HG03045 (cell line): ENCODE measurements at regions not wholly inside any gene's neighbourhood (a gene's known extent, or its start where the extent isn't known, plus 50 kb on each side); places are given as distances from the start of the nearest gene placed in this dataset.

Experiments
- ATAC-seq: cut with Tn5 transposase; IDR thresholded peaks from one replicate; pipeline ENCODE4 v1.9.1; 2021; ENCODE audit warnings: mild to moderate bottlenecking, moderate library complexity; ENCODE audit not compliant: unreplicated experiment

DNA sequence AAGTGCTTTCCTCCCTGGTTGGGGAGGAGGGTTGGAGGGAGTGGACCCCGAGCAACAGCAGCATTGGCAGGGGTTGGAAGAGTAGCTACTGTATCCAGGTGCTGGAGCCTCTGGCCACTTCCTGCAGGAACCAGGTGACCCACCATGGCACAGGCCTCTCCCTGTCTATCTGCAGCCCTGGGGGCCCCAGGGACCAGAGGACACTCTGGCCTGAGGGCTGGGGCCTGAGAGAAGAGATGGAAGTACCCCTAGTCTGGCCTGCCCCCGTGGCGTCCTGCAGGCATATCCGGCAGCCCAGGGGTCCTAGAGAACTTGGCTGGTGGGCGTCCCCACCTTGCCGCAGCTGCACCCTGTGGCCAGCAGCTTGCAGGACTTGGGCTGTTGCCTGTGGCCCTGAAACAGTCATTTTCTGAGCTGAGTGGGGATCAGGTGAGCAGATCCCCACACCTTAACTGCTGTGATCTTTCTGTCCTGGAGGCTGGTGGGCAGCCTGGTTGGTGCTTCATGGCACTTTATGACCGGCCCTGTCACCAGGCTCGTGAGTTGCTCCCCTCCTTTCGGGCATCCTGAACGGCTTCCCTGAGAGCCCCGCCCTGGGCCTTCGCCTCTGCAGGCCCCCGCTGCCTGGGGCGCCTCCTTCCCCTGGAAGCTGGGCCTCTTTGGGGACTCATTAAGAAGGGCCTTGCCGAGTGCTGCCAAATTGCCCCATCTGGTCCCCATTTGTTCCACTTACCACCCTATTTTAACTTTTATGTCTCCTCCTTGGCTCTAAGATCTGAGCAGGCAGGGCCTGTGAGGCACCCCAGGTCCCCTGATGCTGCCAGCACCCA, 298.6 kb downstream of the SEC14L1 start:
- no peak for ATAC-seq

- no peak for ATAC-seq
These were observed 299.8 kb downstream of the SEC14L1 start for GRCh38 chr17:77440560-77440981.

- peak; percentile 39 for ATAC-seq
These were observed 300.6 kb downstream of the SEC14L1 start for GRCh38 chr17:77441130-77441920.

- ATAC-seq = no peak
These were observed 301.2 kb downstream of the SEC14L1 start for GRCh38 chr17:77441940-77442339.

DNA sequence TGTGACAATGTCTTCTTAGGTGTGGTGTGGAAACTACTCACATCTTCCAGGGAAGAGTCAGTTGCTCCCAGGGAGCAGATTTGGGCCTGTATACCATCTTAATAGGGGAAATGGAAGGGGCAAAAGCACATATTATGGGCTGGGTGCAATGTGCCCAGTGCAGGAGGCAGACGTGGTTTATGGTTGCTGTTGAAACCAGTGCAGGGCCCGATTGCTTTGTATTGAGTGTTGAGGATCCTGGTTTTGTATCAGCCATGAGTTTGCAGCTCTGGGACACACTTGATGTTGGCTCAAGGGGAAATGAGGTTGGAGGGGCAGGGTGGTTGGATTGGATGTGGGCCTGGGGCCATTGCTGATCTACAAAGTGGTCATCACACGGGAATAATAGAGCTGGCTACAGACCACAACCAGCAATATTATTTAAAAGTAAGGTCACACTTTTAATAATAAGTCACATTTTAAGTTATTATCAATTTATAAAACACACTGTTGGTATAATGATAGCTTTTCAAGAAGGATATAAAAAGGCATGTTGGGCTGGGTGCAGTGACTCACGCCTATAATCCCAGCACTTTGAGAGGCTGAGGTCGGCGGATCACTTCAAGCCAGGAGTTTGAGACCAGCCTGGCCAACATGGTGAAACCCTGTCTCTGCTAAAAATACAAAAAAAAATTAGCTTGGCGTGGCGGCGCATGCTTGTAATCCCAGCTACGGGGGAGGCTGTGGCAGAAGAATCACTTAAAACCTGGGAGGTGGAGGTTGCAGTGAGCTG, 302.4 kb downstream of the SEC14L1 start:
- no peak for ATAC-seq

DNA sequence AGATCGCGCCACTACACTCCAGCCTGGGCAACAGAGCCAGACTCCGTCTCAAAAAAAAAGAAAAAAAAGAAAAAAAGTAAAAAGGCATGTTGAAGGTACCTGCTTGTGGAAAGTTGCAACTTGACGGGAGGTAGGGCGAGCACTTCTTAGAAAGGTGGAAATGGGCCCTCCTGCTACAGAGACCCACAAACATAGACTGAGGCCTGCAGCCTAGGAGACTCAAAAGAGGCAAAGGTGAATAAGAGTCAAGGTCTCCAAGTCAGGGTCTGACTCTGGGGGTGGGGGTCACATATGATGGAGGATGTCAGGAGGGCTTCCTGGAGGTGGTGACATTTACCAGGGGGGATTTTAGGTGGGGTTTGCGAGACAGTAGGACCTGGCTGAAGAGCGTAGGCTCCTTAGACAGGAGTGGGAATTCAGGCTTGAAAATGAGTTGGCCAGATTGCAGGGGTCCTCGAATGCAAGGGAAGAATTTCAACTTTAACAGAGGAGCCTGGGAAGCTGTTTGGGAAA, 303.0 kb downstream of the SEC14L1 start:
- ATAC-seq = no peak

GRCh38 chr17:77444628-77444983, 303.8 kb downstream of the SEC14L1 start:
- no peak for ATAC-seq

DNA sequence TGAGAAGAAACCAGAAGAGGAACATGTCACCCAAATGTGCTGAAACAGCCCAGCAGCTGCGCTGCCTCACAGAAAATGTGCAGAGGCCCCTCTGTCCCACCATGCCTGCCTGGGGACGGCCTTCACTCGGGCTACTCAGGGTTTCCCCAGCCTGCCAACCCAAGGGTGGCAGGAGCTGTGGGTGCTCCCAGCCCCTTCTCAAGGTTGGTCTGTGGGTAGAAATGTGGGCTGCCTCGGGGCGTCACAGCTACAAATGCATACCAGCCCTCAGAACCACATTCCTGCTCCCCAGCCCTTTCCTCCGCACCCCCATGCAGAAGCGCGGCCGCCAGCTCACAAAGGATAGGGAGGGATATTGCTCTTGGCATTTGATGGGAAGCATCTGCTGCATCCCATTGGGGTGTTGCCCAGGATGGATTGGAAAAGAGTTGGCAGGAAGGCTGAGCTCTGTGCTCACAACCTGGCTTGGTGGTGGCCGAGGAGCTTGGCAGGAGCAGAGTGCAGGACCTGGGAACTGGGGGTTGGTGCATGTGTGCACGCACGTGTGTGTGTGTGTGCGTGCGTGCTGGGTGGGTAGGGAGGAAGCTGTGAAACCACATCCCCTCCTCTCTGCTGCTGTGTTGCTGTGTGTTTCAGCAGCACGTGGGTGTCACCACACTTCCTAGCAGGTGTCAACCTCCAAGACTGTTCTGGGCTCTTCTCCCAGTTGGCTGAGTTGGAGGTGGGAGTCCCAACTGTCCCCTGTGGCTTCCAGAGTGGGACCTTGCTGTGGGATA, 304.4 kb downstream of the SEC14L1 start:
- ATAC-seq = peak; percentile 38

GRCh38 chr17:77445760-77446532, 305.2 kb downstream of the SEC14L1 start:
- ATAC-seq = peak; percentile 28

- ATAC-seq = no peak
These were observed 306.3 kb downstream of the SEC14L1 start for GRCh38 chr17:77446940-77447634.

DNA sequence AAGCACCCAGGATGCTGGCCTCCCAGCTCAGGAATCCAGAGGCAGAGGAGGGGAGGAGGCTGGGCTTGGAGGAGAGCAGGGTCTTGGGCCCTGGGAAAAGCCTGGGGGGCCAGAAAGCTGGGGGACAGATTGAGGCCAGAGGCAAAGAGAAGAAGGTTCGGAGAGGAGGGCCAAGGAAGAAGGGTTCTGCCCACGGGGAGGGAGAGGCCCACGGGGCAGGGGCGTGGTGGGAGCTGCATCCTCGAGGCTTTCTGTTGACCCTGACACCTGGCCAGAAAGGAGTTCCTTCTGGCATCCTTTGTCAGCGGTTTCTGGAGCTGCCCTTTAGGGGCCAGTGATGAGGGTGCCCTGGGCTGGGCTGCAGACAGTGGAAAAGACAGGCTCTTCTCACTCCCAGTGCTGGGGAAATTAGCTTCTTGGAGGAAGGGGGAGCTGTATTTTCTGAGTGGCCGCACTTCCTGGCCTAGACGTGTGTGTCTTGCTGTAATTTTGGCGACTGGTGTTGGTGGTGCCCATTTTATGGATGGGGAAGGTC, 308.7 kb downstream of the SEC14L1 start:
- no peak for ATAC-seq

DNA sequence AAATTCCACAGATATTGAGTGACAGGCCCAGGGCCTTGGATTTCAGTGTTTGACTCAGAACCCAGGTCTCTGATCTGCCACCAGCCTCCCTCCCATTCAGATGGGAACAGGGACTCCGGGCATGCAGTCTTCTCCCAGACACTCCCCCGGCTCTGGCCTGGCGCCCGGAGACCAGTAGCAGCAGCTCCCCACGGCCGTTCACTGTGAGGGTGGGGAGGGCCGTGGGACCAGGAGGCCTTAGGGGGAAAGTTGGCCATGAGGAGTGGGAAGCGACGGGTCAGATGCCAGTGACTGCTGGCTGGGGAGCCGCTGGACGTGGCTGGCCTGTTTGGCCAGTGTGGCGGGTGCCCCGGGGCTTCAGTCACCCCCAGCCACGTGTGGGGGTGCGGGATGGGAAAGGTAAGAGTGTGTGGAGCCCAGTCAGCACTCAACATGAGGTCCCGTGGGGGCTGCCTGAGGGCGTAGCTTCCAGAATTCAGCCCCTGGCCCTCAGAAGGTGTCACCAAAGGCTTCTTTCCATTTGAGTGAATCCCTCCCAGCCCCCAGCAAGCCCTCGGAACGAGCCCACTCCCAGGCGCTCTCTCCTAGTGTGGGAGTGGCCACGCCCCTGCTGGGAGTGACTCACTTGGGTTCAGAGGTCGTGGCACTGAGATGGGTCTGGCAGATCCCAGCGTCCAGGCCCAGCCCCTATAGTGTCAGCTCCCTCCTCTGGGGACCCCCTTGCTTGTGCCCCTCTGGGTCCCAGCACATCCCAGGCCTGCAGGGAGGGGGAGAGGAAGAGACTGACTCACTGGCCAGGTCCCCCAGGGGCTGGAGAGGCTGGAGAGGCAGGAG, 309.4 kb downstream of the SEC14L1 start:
- ATAC-seq = no peak

- no peak for ATAC-seq
These were observed 310.0 kb downstream of the SEC14L1 start for GRCh38 chr17:77450742-77451244.

GRCh38 chr17:77451245-77451893, 310.6 kb downstream of the SEC14L1 start:
- ATAC-seq = no peak

DNA sequence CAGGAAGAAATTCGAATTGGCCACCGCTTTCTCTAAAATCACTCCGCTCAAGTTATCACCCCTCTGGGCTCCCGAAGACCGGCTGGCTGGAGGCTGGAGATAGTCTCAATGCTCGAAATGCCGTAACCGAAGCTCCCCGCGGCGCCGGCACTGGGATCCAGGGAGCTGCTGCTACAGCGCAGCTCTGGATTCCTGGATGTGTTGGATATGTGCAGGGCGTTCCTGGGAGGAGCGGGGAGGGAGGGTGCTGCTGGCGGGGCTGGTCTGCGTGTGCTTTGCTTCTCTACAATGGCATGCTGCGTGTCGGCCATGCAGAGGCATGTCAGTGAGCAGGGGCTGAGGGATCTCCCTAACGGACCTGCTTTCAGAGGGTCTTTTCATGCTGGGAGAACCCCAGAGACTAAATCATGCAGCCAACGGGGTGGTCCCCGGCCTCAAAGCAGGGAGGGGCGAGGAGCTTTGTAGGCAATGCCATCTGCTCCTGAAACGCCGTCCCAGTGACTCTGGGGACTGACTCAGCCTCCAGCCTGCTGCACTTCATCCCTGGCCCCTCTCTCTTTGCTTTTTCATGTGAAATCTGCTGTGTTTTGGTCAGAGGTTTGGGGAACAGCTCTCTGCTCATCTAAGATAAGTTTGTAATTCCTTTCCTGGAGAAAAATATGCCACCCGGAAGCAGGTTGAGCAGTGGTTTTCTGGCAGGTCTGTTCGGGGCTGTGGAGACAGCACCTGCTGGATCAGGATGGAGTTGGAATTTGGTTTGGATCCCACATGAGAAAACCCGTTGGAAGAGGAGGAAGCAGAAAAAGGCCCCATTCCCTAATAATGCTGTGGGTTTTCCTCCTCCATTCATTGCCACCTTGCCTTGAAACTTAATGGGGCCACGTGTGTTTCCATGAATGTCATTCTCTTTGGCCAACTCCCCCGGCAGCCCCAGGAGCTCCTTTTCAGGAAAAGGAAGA, 311.4 kb downstream of the SEC14L1 start:
- ATAC-seq = no peak

- no peak for ATAC-seq
These were observed 313.0 kb downstream of the SEC14L1 start for GRCh38 chr17:77453613-77454241.
